ENCODE measurements at regions not wholly inside any gene's neighbourhood (a gene's known extent, or its start where the extent isn't known, plus 50 kb on each side); places are given as distances from the start of the nearest gene placed in this dataset.

DNA sequence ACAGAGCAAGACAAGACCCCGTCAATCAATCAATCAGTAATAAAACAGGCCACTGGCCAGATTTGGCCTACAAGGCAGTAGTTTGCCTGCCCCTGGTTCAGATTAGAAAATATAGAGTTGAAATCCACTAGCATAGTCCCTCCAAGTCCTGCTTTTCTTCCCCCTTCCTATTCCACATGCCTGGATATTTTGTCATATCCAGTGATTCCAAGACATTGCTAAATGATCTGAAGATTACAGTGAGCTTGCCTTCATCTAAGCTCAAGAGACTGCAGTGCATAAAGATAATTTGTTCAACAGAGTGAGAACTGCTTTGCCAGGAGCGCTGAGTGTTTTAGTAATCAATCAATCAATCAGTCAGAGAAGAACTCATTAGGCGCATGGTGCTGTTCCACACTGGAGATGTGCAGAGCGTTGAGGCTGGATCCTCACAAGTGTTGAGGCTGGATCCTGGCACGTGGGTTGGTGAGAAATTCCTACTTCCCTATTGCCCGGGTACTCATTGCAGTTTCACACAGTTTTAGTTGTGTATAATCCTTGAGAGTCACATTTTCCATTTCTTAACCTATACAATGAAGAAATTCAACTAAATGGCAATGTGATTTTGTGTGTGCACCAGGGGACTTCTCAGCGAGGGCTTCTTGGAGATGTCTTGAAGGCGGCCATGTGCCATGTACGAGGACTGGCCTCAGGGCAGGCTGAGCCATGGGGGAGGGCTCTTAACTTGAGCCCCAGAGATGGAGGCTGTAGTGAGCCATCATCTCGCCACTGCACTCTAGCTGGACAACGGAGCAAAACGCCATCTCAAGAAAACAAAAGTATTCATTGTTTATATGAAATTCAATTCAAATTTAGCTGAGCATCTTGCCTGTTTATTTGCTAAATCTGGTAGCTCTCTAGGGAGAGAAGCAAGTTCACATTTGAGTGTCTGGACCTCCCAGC, 76.3 kb downstream of the TOMM20 start:
- no peak for TF ChIP-seq ZNF776 (CRISPR knock-in tag; IDR thresholded peaks at IDR 0.05)
- TF ChIP-seq, protein P1, sequence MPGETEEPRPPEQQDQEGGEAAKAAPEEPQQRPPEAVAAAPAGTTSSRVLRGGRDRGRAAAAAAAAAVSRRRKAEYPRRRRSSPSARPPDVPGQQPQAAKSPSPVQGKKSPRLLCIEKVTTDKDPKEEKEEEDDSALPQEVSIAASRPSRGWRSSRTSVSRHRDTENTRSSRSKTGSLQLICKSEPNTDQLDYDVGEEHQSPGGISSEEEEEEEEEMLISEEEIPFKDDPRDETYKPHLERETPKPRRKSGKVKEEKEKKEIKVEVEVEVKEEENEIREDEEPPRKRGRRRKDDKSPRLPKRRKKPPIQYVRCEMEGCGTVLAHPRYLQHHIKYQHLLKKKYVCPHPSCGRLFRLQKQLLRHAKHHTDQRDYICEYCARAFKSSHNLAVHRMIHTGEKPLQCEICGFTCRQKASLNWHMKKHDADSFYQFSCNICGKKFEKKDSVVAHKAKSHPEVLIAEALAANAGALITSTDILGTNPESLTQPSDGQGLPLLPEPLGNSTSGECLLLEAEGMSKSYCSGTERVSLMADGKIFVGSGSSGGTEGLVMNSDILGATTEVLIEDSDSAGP (CRISPR knock-in tag; IDR thresholded peaks at IDR 0.05; ENCODE audit: borderline replicate concordance), result no peak
- no peak for TF ChIP-seq GPN1 (CRISPR knock-in tag; IDR thresholded peaks at IDR 0.05; ENCODE audit: borderline replicate concordance)
- TF ChIP-seq POGZ (CRISPR knock-in tag; IDR thresholded peaks at IDR 0.05), result no peak
- no peak for TF ChIP-seq ZNF337 (CRISPR knock-in tag; IDR thresholded peaks at IDR 0.05; ENCODE audit: borderline replicate concordance, low read depth)
- TF ChIP-seq, protein P2, sequence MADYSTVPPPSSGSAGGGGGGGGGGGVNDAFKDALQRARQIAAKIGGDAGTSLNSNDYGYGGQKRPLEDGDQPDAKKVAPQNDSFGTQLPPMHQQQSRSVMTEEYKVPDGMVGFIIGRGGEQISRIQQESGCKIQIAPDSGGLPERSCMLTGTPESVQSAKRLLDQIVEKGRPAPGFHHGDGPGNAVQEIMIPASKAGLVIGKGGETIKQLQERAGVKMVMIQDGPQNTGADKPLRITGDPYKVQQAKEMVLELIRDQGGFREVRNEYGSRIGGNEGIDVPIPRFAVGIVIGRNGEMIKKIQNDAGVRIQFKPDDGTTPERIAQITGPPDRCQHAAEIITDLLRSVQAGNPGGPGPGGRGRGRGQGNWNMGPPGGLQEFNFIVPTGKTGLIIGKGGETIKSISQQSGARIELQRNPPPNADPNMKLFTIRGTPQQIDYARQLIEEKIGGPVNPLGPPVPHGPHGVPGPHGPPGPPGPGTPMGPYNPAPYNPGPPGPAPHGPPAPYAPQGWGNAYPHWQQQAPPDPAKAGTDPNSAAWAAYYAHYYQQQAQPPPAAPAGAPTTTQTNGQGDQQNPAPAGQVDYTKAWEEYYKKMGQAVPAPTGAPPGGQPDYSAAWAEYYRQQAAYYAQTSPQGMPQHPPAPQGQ (CRISPR knock-in tag; IDR thresholded peaks at IDR 0.05; ENCODE audit: borderline replicate concordance), result no peak
- no peak for TF ChIP-seq HDAC1 (CRISPR knock-in tag; IDR thresholded peaks at IDR 0.05)
- TF ChIP-seq DPF2 (CRISPR knock-in tag; IDR thresholded peaks at IDR 0.05; ENCODE audit: borderline replicate concordance, low read depth), result no peak
- TF ChIP-seq, protein P3, sequence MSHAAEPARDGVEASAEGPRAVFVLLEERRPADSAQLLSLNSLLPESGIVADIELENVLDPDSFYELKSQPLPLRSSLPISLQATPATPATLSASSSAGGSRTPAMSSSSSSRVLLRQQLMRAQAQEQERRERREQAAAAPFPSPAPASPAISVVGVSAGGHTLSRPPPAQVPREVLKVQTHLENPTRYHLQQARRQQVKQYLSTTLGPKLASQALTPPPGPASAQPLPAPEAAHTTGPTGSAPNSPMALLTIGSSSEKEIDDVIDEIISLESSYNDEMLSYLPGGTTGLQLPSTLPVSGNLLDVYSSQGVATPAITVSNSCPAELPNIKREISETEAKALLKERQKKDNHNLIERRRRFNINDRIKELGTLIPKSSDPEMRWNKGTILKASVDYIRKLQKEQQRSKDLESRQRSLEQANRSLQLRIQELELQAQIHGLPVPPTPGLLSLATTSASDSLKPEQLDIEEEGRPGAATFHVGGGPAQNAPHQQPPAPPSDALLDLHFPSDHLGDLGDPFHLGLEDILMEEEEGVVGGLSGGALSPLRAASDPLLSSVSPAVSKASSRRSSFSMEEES (CRISPR knock-in tag; IDR thresholded peaks at IDR 0.05), result no peak
- no peak for TF ChIP-seq KDM6A (CRISPR knock-in tag; IDR thresholded peaks at IDR 0.05; ENCODE audit: low read depth)
- TF ChIP-seq NFYC (CRISPR knock-in tag; IDR thresholded peaks at IDR 0.05), result no peak
- no peak for TF ChIP-seq ZNF441 (CRISPR knock-in tag; IDR thresholded peaks at IDR 0.05; ENCODE audit: borderline replicate concordance)
- TF ChIP-seq GFI1 (CRISPR knock-in tag; IDR thresholded peaks at IDR 0.05; ENCODE audit: borderline replicate concordance), result no peak
- no peak for TF ChIP-seq ZNF138 (CRISPR knock-in tag; IDR thresholded peaks at IDR 0.05; ENCODE audit: low read depth)
- no peak for TF ChIP-seq HOXA9 (CRISPR knock-in tag; IDR thresholded peaks at IDR 0.05; ENCODE audit: borderline replicate concordance)
- TF ChIP-seq FOXA1 (IDR thresholded peaks at IDR 0.05), result no peak
- TF ChIP-seq FOXA1 (CRISPR knock-in tag; IDR thresholded peaks at IDR 0.05), result no peak
- TF ChIP-seq HCFC1 (IDR thresholded peaks at IDR 0.05; ENCODE audit: low read depth, low read length), result no peak
- no peak for TF ChIP-seq RCOR2 (CRISPR knock-in tag; IDR thresholded peaks at IDR 0.05)
- no peak for TF ChIP-seq SETDB1 (CRISPR knock-in tag; IDR thresholded peaks at IDR 0.05; ENCODE audit: borderline replicate concordance)
- no peak for TF ChIP-seq MBD4 (IDR thresholded peaks at IDR 0.05; ENCODE audit: borderline replicate concordance, low read length)
- H3K4me1 ChIP-seq (ENCODE audit: insufficient read depth, low read length), result peaks cover 25% of the 10 kb centered on the region
- no peaks in the 10 kb centered on the region for H3K27me3 ChIP-seq (ENCODE audit: control insufficient read depth in 1 of 2, insufficient read depth in 2 of 2, low read length in 2 of 2)
- H3K4me2 ChIP-seq (ENCODE audit: low read depth, low read length), result no peak overlapping the region
- H3K9me3 ChIP-seq (ENCODE audit: low read length), result no peaks in the 10 kb centered on the region
- H4K20me1 ChIP-seq (ENCODE audit: insufficient read depth, low read length), result no peaks in the 10 kb centered on the region
- intact Hi-C loops (cut with micrococcal nuclease; ENCODE audit: unreplicated experiment) (no loop called here), in situ Hi-C loops (cut with HindIII; ENCODE audit: extremely low pct_ligation_motif_present, low pct_unique_long_range_greater_than_20kb) (no loop called here)
- H3K79me2 ChIP-seq (ENCODE audit: insufficient read depth, low read length), result no peaks in the 10 kb centered on the region
- 93% methylated on average over 12 of the region's 12 CpGs for WGBS (ENCODE audit: low lambda C conversion rate)
- no peak overlapping the region for H3K9ac ChIP-seq (ENCODE audit: insufficient read depth, low read depth, low read length)
- ChIA-PET CTCF (ENCODE audit: low intra/inter-chr PET ratio, low total read pairs) (no interaction called here), POLR2A (interaction anchor here (1.4 kb wide), 1 partner anchor 144 kb away, joined by 3 read pairs; no protein-coding TSS in a partner anchor)
- no peaks in the 10 kb centered on the region for H3K36me3 ChIP-seq (replicated peaks in 1 of 2; ENCODE audit: control insufficient read depth in 1 of 2, insufficient read depth in 2 of 2, low read length in 2 of 2)
- DNase-seq (ENCODE audit: low spot score) (no peak), ATAC-seq (no peak), FAIRE-seq (no peak)
- no peak overlapping the region for H3K4me3 ChIP-seq (replicated peaks in 1 of 3; ENCODE audit: insufficient read depth in 1 of 3, low read depth in 2 of 3, low read length in 3 of 3)
- H3K27ac ChIP-seq (ENCODE audit: extremely low read length, insufficient read depth, low read length), result no peak overlapping the region
- H2AFZ ChIP-seq (ENCODE audit: low read length), result no peak overlapping the region
- BruUV-seq (replicated peaks), result no TSS peak
